Activated CD4-positive, alpha-beta T cell treated with anti-CD3 and anti-CD28 coated beads for 4 hours (primary cell): ENCODE measurements at regions not wholly inside any gene's neighbourhood (a gene's known extent, or its start where the extent isn't known, plus 50 kb on each side); places are given as distances from the start of the nearest gene placed in this dataset.

Source experiments
- DNase-seq, 2 donors: peaks; one replicate each; pipeline ENCODE4 v3.0.0-alpha.2; 2020

GRCh38 chr2:240287496-240288086, 147.1 kb upstream of the OTOS start:
- no peak for DNase-seq

GRCh38 chr2:240288087-240288521, 147.4 kb upstream of the GPC1 start:
- no peak for DNase-seq

GRCh38 chr2:240289701-240290431, 145.6 kb upstream of the GPC1 start:
- DNase-seq, result no peak

GRCh38 chr2:240290432-240291336, 144.8 kb upstream of the GPC1 start:
- no peak for DNase-seq

GRCh38 chr2:240291337-240292034, 144.0 kb upstream of the GPC1 start:
- no peak for DNase-seq

GRCh38 chr2:240292035-240292574, 143.4 kb upstream of the GPC1 start:
- no peak for DNase-seq

- no peak for DNase-seq
These were observed 142.6 kb upstream of the GPC1 start for GRCh38 chr2:240292619-240293525.

GRCh38 chr2:240293557-240294461, 141.7 kb upstream of the GPC1 start:
- DNase-seq, result no peak

- DNase-seq, result no peak
These were observed 140.9 kb upstream of the GPC1 start for GRCh38 chr2:240294514-240294913.

GRCh38 chr2:240295256-240296103, 140.0 kb upstream of the GPC1 start:
- DNase-seq, result no peak

- DNase-seq, result no peak
These were observed 139.4 kb upstream of the GPC1 start for GRCh38 chr2:240296104-240296406.

- DNase-seq, result no peak
These were observed 138.8 kb upstream of the GPC1 start for GRCh38 chr2:240296476-240297255.

GRCh38 chr2:240297256-240298116, 138.0 kb upstream of the GPC1 start:
- no peak for DNase-seq

GRCh38 chr2:240298117-240298790, 137.2 kb upstream of the GPC1 start:
- DNase-seq, result no peak

- no peak for DNase-seq
These were observed 136.4 kb upstream of the GPC1 start for GRCh38 chr2:240298803-240299709.

- DNase-seq, result no peak
These were observed 135.8 kb upstream of the GPC1 start for GRCh38 chr2:240299710-240300068.
